GM12878 (cell line): ENCODE measurements at regions not wholly inside any gene's neighbourhood (a gene's known extent, or its start where the extent isn't known, plus 50 kb on each side); places are given as distances from the start of the nearest gene placed in this dataset.

ENCODE experiments used
- ATAC-seq: fragments of 200-7000 bp; cut with Tn5 transposase; 3 replicates; pipeline ENCODE4 v1.9.1; 2020; ENCODE audit warnings: mild to moderate bottlenecking, moderate library complexity
- BruUV-seq: library from RNA; stranded (reverse); fragments of 400-500 nt; replicated peaks from 2 replicates; lab custom pipeline; 2021; lab: Mats Ljungman, UMichigan
- CTCF ChIA-PET: fragments of 300-600 bp; sonication (Branson Sonifier 250); formaldehyde crosslinking; extraction: SDS; loops from one replicate; lab custom pipeline; 2021; ENCODE audit warnings: inconsistent platforms; lab: Yijun Ruan, JAX
- POLR2A ChIA-PET: fragments of 350-600 bp; formaldehyde crosslinking; extraction: SDS; loops from one replicate; lab custom pipeline; 2021; ENCODE audit warnings: inconsistent platforms; lab: Charles Lee
- RAD21 ChIA-PET: fragments of 300-600 bp; sonication (Branson Sonifier 250); formaldehyde crosslinking; loops from one replicate; lab custom pipeline; 2023; ENCODE audit warnings: antibody characterized with exemption; ENCODE audit not compliant: unreplicated experiment; lab: Charles Lee
- SMC1A ChIA-PET: fragments of 300-600 bp; sonication (Branson Sonifier 250); formaldehyde crosslinking; loops from one replicate; lab custom pipeline; 2023; ENCODE audit not compliant: unreplicated experiment, uncharacterized antibody; lab: Charles Lee
- DNase-seq: peaks from one replicate; pipeline ENCODE4 v3.0.0-alpha.2; 2011; ENCODE audit warnings: low read depth, low spot score
- FAIRE-seq: peaks from 3 replicates; lab custom pipeline; 2011; peaks lifted over from hg19 to GRCh38; lab: Jason Lieb, UNC
- H2AFZ ChIP-seq: 2 replicates; pipeline ENCODE4 v1.6.0; 2011; ENCODE audit warnings: low read depth, low read length, control low read depth; ENCODE audit not compliant: control insufficient read depth
- H3K27ac ChIP-seq: 2 replicates; pipeline ENCODE4 v1.5.1; 2011; ENCODE audit warnings: control low read depth; ENCODE audit not compliant: control insufficient read depth, insufficient read depth
- H3K27me3 ChIP-seq, 2 experiments: replicated peaks in 1 of 2; 2 replicates each; pipeline versions ENCODE4 v1.6.0 to v1.6.1; 2011; ENCODE audit warnings: low read length in 1 of 2; ENCODE audit not compliant: control insufficient read depth in 2 of 2, insufficient read depth in 2 of 2
- H3K36me3 ChIP-seq, 2 experiments: 2 replicates each; pipeline ENCODE4 v1.5.1; 2011; ENCODE audit warnings: low read length in 1 of 2; ENCODE audit not compliant: control insufficient read depth in 2 of 2, insufficient read depth in 2 of 2
- H3K4me1 ChIP-seq: 2 replicates; pipeline ENCODE4 v1.6.1; 2011; ENCODE audit warnings: mild to moderate bottlenecking, low read length, moderate library complexity, mixed read lengths; ENCODE audit not compliant: control insufficient read depth, insufficient read depth
- H3K4me2 ChIP-seq: 2 replicates; pipeline ENCODE4 v1.6.0; 2011; ENCODE audit warnings: control low read depth; ENCODE audit not compliant: control insufficient read depth, insufficient read depth
- H3K4me3 ChIP-seq: fragments of 200-600 bp; sonication (generic); 2 replicates; pipeline ENCODE4 v1.5.1; 2016
- H3K79me2 ChIP-seq: 2 replicates; pipeline ENCODE4 v1.6.0; 2011; ENCODE audit warnings: low read length; ENCODE audit not compliant: control insufficient read depth, insufficient read depth
- H3K9ac ChIP-seq: 2 replicates; pipeline ENCODE4 v1.8.0; 2011; ENCODE audit warnings: low read length, control low read depth, mixed read lengths; ENCODE audit not compliant: control insufficient read depth, insufficient read depth
- H3K9me3 ChIP-seq: replicated peaks from 3 replicates; pipeline ENCODE4 v1.5.1; 2011; ENCODE audit warnings: mild to moderate bottlenecking, low read length; ENCODE audit not compliant: control insufficient read depth, insufficient read depth
- H4K20me1 ChIP-seq: 2 replicates; pipeline ENCODE4 v1.6.0; 2011; ENCODE audit not compliant: control insufficient read depth, insufficient read depth
- ATF2 ChIP-seq: IDR thresholded peaks from 2 replicates; pipeline ENCODE4 v1.6.1; 2012; ENCODE audit warnings: low read length, inconsistent platforms
- CHD1 ChIP-seq: IDR thresholded peaks from 2 replicates; pipeline ENCODE4 v1.6.1; 2012; ENCODE audit warnings: low read depth, low read length, improper control_type of control experiment
- FOS ChIP-seq: IDR thresholded peaks from 3 replicates; pipeline ENCODE4 v1.6.1; 2011; ENCODE audit warnings: borderline replicate concordance; ENCODE audit not compliant: insufficient read length; ENCODE audit errors: extremely low read depth
- FOXK2 ChIP-seq: fragments of 450-650 bp; IDR thresholded peaks from 2 replicates; pipeline ENCODE4 v1.6.1; 2017; ENCODE audit warnings: mild to moderate bottlenecking, moderate library complexity
- FOXM1 ChIP-seq: IDR thresholded peaks from 2 replicates; pipeline ENCODE4 v1.6.1; 2012; ENCODE audit warnings: low read depth, mild to moderate bottlenecking, inconsistent platforms, low read length, moderate library complexity
- HCFC1 ChIP-seq: fragments of 150-350 bp; IDR thresholded peaks from 2 replicates; pipeline ENCODE4 v1.6.1; 2014; ENCODE audit warnings: low read length
- HDGF ChIP-seq: fragments of 450-650 bp; IDR thresholded peaks from 2 replicates; pipeline ENCODE4 v1.6.1; 2016; ENCODE audit warnings: antibody characterized with exemption
- HSF1 ChIP-seq: fragments of 150-350 bp; IDR thresholded peaks from 2 replicates; pipeline ENCODE4 v1.6.1; 2014; ENCODE audit warnings: mild to moderate bottlenecking, low read depth, low read length
- JUNB ChIP-seq: IDR thresholded peaks from 2 replicates; pipeline ENCODE4 v1.6.1; 2016; ENCODE audit warnings: antibody characterized with exemption, mild to moderate bottlenecking
- PAX5 ChIP-seq: IDR thresholded peaks from 2 replicates; pipeline ENCODE4 v1.6.1; 2011; ENCODE audit warnings: low read depth, low read length, borderline replicate concordance
- REST ChIP-seq: IDR thresholded peaks from 2 replicates; pipeline ENCODE4 v1.6.1; 2012; ENCODE audit warnings: mild to moderate bottlenecking, low read depth, low read length
- SREBF2 ChIP-seq: IDR thresholded peaks from 2 replicates; pipeline ENCODE4 v1.6.1; 2012; ENCODE audit warnings: mild to moderate bottlenecking, low read length
- STAT3 ChIP-seq: IDR thresholded peaks from 2 replicates; pipeline ENCODE4 v1.6.1; 2011; ENCODE audit warnings: low read depth, low read length, improper control_type of control experiment
- WGBS: methylation state at CpG from one replicate; pipeline ENCODE4 v1.1.6; 2016; ENCODE audit warnings: low lambda C conversion rate; ENCODE audit not compliant: insufficient replicate concordance, insufficient coverage; ENCODE audit errors: missing lambda C conversion rate; 5-methylcytosine and 5-hydroxymethylcytosine counted together
- in situ Hi-C: fragments of 300-500 bp; cut with MboI; formaldehyde crosslinking; loops from 9 replicates; pipeline ENCODE4 v1.14.3; 2018; ENCODE audit warnings: mixed read lengths
- intact Hi-C: fragments of 100-400 bp; cut with micrococcal nuclease; formaldehyde crosslinking; loops from one replicate; pipeline ENCODE4 v1.14.2; 2022; ENCODE audit not compliant: unreplicated experiment
- TF ChIP-seq, protein P1 (sequence below): fragments of 450-650 bp; IDR thresholded peaks from 2 replicates; pipeline ENCODE4 v1.6.1; 2017; ENCODE audit warnings: low read depth, mild to moderate bottlenecking, moderate library complexity
- TF ChIP-seq, protein P2 (sequence below): fragments of 450-650 bp; IDR thresholded peaks from 2 replicates; pipeline ENCODE4 v1.6.1; 2018; ENCODE audit warnings: borderline replicate concordance, mild to moderate bottlenecking; ENCODE audit not compliant: partially characterized antibody

- in situ Hi-C loops (no loop called here), intact Hi-C loops (no loop called here)
- no peak for ATAC-seq
- H3K4me1 ChIP-seq, result no peaks in the 10 kb centered on the region
- no peak overlapping the region for H2AFZ ChIP-seq
- ChIA-PET CTCF (no interaction called here), SMC1A (interaction anchor here (0.9 kb wide), 1 partner anchor 29 kb away, joined by 3 read pairs; no protein-coding TSS in a partner anchor), POLR2A (interaction anchor here (0.6 kb wide), 1 partner anchor 76 kb away, joined by 4 read pairs; no protein-coding TSS in a partner anchor), RAD21 (no interaction called here)
- no peaks in the 10 kb centered on the region for H3K9me3 ChIP-seq
- no peak overlapping the region for H3K9ac ChIP-seq
- no peak for FAIRE-seq
- no peaks in the 10 kb centered on the region; a peak in 1 of 4 replicates for H3K27me3 ChIP-seq
- DNase-seq, result no peak
- H3K4me2 ChIP-seq, result no peak overlapping the region
- no peaks in the 10 kb centered on the region for H4K20me1 ChIP-seq
- no peaks in the 10 kb centered on the region for H3K79me2 ChIP-seq
- no peak overlapping the region for H3K4me3 ChIP-seq
- no TSS peak for BruUV-seq
- no peak overlapping the region for H3K27ac ChIP-seq
- no peaks in the 10 kb centered on the region for H3K36me3 ChIP-seq
- 8% methylated on average over 5 of the region's 5 CpGs for WGBS
- TF ChIP-seq FOXM1, result no peak
- TF ChIP-seq JUNB, result no peak
- TF ChIP-seq CHD1, result no peak
- no peak for TF ChIP-seq HSF1
- no peak for TF ChIP-seq HDGF
- TF ChIP-seq FOS, result no peak
- no peak for TF ChIP-seq HCFC1
- TF ChIP-seq FOXK2, result no peak
- no peak for TF ChIP-seq SREBF2
- TF ChIP-seq PAX5, result no peak
- TF ChIP-seq, protein P1, sequence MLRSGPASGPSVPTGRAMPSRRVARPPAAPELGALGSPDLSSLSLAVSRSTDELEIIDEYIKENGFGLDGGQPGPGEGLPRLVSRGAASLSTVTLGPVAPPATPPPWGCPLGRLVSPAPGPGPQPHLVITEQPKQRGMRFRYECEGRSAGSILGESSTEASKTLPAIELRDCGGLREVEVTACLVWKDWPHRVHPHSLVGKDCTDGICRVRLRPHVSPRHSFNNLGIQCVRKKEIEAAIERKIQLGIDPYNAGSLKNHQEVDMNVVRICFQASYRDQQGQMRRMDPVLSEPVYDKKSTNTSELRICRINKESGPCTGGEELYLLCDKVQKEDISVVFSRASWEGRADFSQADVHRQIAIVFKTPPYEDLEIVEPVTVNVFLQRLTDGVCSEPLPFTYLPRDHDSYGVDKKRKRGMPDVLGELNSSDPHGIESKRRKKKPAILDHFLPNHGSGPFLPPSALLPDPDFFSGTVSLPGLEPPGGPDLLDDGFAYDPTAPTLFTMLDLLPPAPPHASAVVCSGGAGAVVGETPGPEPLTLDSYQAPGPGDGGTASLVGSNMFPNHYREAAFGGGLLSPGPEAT, result no peak
- TF ChIP-seq, protein P2, sequence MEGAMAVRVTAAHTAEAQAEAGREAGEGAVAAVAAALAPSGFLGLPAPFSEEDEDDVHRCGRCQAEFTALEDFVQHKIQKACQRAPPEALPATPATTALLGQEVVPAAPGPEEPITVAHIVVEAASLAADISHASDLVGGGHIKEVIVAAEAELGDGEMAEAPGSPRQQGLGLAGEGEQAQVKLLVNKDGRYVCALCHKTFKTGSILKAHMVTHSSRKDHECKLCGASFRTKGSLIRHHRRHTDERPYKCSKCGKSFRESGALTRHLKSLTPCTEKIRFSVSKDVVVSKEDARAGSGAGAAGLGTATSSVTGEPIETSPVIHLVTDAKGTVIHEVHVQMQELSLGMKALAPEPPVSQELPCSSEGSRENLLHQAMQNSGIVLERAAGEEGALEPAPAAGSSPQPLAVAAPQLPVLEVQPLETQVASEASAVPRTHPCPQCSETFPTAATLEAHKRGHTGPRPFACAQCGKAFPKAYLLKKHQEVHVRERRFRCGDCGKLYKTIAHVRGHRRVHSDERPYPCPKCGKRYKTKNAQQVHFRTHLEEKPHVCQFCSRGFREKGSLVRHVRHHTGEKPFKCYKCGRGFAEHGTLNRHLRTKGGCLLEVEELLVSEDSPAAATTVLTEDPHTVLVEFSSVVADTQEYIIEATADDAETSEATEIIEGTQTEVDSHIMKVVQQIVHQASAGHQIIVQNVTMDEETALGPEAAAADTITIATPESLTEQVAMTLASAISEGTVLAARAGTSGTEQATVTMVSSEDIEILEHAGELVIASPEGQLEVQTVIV, result no peak
- TF ChIP-seq ATF2, result no peak
- no peak for TF ChIP-seq REST
- TF ChIP-seq STAT3, result no peak
Observed at GRCh38 chr2:66050392-66050791, 384.5 kb upstream of the MEIS1 start.
